HG02610 (cell line): ENCODE measurements at regions not wholly inside any gene's neighbourhood (a gene's known extent, or its start where the extent isn't known, plus 50 kb on each side); places are given as distances from the start of the nearest gene placed in this dataset.
A peak's percentile ranks its signal among the peaks of the same experiment; 100 is the strongest.
"Not testable (repeated sequence)": the region's sequence is repeated elsewhere in the genome, so short reads cannot be mapped to it uniquely, and the experiment has no call there.

Experiments used
- ATAC-seq: cut with Tn5 transposase; IDR thresholded peaks from one replicate; pipeline ENCODE4 v1.9.1; 2021; ENCODE audit warnings: mild to moderate bottlenecking, moderate library complexity; ENCODE audit not compliant: unreplicated experiment

GRCh38 chr21:5975719-5976118 lies 4545.7 kb upstream of the TPTE start:
- ATAC-seq = not testable (repeated sequence)

DNA sequence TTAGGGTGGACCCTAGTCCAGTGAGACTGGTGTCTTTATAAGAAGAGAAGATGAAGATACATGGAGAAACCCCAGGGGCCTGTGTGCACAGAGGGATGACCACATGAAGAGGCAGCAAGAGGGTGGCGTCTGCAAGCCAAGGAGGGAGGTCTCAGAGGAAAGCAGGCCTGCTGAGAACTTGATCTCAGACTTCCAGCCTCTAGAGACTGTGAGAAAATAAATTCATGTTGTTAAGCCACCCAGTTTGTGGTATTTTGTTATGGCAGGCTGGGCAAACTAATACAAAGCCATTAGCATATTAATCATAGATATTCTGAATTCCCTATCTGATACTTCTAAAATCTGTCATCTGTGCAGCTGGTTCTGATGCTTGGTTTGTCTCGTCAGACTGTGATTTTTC lies 4523.8 kb upstream of the TPTE start:
- not testable (repeated sequence) for ATAC-seq

DNA sequence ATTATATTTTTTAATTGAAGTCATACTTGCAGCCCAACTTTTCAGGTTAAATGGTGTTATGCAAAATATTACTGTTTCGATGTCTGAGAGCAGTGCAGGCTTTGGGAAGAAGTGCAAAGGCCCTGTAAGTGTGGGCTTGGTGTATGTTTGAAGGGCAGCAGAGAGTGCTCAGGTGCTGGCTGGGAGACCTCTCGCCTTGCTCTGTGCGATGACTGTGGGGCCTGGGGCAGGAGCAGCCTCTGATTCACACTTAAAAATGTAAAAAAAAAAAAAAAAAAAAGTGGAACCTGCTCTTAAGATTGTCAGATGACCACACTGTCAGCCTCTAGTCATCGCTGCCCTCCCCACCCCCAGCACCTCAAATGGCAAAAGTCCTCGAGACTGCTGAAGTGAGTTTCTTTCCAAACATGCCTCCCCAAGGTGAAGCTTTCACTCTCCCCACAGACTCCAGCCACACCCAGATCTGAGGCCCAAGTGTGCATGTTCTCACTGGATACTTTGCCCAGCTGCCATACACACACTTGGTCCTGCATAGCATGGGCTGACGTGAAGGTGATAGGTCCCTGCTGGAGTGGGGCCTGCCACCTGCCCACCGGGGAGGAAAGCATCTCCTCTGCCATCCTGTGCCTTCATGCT lies 4505.8 kb upstream of the TPTE start:
- not testable (repeated sequence) for ATAC-seq

- not testable (repeated sequence) for ATAC-seq
Observed at GRCh38 chr21:6020460-6020859, 4500.9 kb upstream of the TPTE start.

GRCh38 chr21:6020953-6021716 lies 4500.2 kb upstream of the TPTE start:
- ATAC-seq = not testable (repeated sequence)

DNA sequence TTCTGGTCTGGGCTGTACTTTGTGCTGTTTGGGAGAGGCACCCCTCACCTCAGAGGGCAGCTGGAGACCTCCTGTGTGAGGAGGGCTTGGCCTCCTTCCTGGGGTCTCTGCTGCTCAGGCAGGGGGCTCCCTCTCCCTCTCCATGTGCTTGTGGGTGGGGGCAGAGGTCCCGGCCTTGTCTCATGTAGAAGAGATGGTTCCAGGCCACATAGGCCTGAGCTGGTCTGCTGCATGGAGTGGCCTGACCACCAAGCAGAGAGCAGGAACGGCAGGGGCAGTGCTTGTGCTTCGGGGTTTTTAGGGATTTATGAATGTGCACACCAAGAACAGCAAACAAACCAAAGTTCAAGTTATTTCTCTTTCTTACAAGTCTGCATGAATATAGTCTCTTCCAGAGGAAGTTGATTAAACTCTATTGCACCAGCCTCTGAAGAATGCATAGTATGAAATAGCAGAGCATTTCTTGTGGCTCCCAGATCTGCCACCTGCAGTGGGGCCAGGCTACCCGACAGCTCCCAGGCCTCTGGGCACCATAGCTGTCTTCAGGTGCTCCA lies 4499.6 kb upstream of the TPTE start:
- ATAC-seq = not testable (repeated sequence)

DNA sequence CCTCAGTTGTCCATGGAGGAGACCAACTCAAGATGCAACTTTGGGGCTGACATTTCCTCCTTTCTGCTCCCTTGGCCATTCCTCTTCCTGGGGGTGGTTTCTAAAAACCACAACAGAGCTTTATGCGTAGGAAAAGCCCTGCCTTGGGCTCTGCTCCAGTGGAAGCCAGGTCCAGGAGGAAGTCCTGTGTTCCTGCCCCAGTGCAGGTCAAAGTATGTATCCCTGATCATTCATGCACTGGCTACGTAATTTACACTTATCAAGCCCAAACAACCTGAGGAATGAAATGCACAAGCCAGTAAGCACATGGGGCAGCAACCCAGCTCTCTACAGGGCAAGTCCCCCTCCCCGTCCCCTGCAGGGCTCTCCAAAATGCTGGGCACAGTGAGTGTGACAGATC lies 4498.1 kb upstream of the TPTE start:
- ATAC-seq = not testable (repeated sequence)

DNA sequence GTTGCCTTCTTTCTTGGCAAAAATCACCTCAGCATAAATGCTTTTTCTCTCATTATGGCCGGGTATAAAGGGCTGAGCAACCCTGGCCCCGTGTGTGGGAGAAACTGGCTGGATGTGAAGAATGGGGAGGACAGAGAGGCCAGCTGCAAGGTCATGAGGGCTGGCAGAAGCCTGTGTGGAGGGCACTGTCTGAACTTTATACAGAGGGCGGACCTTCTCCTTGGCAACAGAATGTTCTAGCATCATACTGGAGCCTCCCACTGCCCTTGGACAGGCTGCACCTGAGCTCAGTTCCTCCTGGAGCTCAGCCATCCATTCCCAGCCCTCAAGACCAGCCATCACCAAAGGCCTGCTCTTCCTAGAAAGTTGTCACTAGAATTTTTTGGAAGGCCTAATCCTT lies 4496.2 kb upstream of the TPTE start:
- ATAC-seq = not testable (repeated sequence)

DNA sequence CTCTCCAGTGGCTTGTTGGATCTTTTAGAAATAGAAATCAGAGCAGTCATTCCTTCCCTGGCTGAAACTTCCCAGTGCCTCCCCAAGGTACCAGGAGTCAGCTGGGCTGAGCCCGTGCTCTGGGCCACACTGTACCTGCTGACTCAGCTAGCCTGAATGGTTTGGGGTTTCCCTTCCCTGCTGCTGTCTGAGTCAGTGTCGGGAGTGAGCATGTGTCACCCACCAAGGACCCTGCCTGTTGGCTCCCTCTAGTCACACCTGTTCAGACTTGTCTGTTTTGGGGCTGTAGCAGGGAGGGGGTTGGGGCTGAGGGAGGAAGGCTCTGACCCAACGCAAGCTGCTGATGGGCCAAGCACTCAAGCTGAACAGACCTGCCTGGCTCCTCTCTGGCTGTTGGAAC lies 4493.9 kb upstream of the TPTE start:
- ATAC-seq = peak; percentile 67

GRCh38 chr21:6034124-6034678 lies 4487.2 kb upstream of the TPTE start:
- not testable (repeated sequence) for ATAC-seq

DNA sequence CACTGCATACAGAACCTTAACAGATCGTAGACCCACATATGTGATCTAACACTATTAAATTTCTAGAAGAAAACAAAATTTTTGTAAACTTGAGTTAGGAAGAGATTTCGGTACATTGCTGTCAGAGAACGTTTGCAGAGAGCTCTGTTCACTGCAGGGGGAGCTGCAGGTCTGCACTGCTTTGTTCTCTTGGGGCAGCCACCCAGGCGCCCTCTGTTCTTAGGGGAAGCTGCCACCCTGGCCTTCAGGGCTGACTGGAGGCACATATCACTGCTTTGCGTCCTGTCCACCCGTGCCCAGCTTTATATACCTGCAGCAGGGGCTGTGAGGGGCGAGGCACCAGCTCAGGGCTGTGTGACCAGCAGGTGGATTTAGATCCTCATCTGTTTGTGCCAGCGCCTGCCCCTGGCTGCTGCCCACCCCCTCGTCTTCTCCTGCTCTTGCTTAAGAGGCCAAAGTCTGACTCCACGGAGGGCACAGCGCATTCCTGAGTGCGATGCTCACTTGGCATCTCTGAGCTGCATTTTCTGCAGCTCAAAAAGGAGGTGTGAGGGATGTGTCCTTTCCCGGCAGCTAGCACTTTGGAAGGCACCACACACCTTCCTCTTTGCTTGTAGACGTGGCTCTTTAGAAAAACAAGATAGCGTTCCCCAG lies 4486.4 kb upstream of the TPTE start:
- ATAC-seq = not testable (repeated sequence)

GRCh38 chr21:6035474-6036155 lies 4485.8 kb upstream of the TPTE start:
- ATAC-seq = not testable (repeated sequence)

- ATAC-seq = not testable (repeated sequence)
Observed at GRCh38 chr21:6039224-6039623, 4482.2 kb upstream of the TPTE start.

DNA sequence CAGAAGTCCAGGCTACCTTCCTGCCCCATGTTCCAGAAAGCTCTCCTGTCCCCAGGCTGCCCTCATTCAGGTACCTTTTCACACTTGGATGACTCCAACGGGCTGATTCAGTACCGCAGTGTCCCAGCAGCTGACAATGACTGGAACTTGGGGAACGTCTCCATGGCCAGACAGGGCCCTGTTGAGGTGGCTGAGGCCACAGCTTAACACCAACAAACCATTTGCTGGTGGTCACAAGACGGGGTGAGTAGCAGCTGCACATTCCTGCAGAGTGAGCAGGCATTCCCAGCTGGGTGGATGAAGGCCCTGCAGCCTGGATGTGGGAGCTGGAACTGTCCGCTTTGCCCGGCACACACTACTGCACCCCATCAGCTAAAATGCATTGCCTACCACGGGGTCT lies 4481.3 kb upstream of the TPTE start:
- not testable (repeated sequence) for ATAC-seq

DNA sequence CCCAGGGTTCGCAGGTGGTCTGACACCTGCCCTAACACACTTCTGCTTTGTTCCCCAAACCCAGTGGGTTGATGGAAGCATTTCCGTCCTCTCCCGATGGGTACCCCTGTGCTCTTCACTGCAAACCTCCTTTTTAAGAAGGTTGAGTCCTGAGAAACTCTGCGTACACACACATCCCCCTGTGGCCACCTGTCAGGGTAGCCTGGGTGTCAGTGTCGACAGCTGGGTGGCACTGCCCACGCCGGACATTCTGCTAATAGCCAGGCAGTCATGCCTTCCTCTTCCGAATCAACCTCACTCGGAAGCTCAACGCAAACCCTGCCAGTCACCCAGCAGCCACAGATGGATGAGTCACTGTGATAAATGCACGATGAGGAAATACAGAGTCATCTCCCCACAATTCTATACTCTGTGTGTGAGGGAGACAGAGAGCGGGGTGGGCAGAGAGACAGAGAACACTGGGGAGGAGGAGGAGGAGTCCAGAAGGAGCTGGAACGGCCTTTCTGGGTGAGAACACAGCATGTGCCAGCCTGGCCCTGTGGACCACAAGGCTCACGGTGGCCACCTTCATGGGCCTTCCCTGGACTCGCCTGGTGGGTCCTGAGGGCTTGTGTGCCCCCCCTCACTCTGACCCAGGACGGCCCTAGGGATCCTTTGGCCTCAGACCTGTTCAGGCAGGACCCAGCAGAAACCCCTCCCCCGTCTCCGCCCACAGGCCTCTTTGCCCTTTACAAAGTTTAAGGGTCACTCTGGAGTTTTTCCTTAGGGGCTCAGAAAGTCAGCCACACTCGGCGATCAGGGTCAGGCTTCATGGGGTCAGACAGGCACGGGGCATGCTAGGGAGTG lies 4477.7 kb upstream of the TPTE start:
- not testable (repeated sequence) for ATAC-seq

- ATAC-seq = not testable (repeated sequence)
Observed at GRCh38 chr21:6044695-6045094, 4476.7 kb upstream of the TPTE start.

- not testable (repeated sequence) for ATAC-seq
Observed at GRCh38 chr21:6049930-6050329, 4471.5 kb upstream of the TPTE start.

- not testable (repeated sequence) for ATAC-seq
Observed at GRCh38 chr21:6052109-6052508, 4469.3 kb upstream of the TPTE start.

- ATAC-seq = not testable (repeated sequence)
Observed at GRCh38 chr21:6053145-6053544, 4468.2 kb upstream of the TPTE start.

GRCh38 chr21:6058997-6059396 lies 4462.4 kb upstream of the TPTE start:
- not testable (repeated sequence) for ATAC-seq
